ENCODE measurements at regions not wholly inside any gene's neighbourhood (a gene's known extent, or its start where the extent isn't known, plus 50 kb on each side); places are given as distances from the start of the nearest gene placed in this dataset.

GRCh38 chr16:13350000-13350399 lies 448.6 kb downstream of the SHISA9 start:
- no peaks in the 10 kb centered on the region for H4K20me1 ChIP-seq (replicated peaks; ENCODE audit: control insufficient read depth, extremely low read depth, insufficient read depth, low read length)
- H3K36me3 ChIP-seq (ENCODE audit: control insufficient read depth in 2 of 2, extremely low read depth in 1 of 2, insufficient read depth in 2 of 2, low read length in 2 of 2), result no peaks in the 10 kb centered on the region
- no peaks in the 10 kb centered on the region for H3K27me3 ChIP-seq (ENCODE audit: control insufficient read depth in 2 of 2, insufficient read depth in 2 of 2, low read length in 2 of 2)
- TF ChIP-seq, protein P1, sequence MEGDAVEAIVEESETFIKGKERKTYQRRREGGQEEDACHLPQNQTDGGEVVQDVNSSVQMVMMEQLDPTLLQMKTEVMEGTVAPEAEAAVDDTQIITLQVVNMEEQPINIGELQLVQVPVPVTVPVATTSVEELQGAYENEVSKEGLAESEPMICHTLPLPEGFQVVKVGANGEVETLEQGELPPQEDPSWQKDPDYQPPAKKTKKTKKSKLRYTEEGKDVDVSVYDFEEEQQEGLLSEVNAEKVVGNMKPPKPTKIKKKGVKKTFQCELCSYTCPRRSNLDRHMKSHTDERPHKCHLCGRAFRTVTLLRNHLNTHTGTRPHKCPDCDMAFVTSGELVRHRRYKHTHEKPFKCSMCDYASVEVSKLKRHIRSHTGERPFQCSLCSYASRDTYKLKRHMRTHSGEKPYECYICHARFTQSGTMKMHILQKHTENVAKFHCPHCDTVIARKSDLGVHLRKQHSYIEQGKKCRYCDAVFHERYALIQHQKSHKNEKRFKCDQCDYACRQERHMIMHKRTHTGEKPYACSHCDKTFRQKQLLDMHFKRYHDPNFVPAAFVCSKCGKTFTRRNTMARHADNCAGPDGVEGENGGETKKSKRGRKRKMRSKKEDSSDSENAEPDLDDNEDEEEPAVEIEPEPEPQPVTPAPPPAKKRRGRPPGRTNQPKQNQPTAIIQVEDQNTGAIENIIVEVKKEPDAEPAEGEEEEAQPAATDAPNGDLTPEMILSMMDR (IDR thresholded peaks at IDR 0.05; ENCODE audit: extremely low read depth in 1 of 2, insufficient read depth in 1 of 2, low read depth in 1 of 2, low read length in 2 of 2), result no peak
- TF ChIP-seq JUN (IDR thresholded peaks at IDR 0.05; ENCODE audit: borderline replicate concordance, insufficient read depth, insufficient read length, low read depth), result no peak
- no peak for TF ChIP-seq FOS (IDR thresholded peaks at IDR 0.05; ENCODE audit: borderline replicate concordance, insufficient read depth, low read length)
- no peak for TF ChIP-seq EZH2 (IDR thresholded peaks at IDR 0.05; ENCODE audit: borderline replicate concordance, low read depth, low read length, severe bottlenecking)
- TF ChIP-seq, protein P2, sequence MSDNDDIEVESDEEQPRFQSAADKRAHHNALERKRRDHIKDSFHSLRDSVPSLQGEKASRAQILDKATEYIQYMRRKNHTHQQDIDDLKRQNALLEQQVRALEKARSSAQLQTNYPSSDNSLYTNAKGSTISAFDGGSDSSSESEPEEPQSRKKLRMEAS (IDR thresholded peaks at IDR 0.05; ENCODE audit: insufficient read depth, insufficient read length), result no peak
- TF ChIP-seq GATA2 (IDR thresholded peaks at IDR 0.05; ENCODE audit: insufficient read depth, insufficient read length, low read depth, low read length), result no peak
- TF ChIP-seq MYC (IDR thresholded peaks at IDR 0.05; ENCODE audit: low read depth, low read length), result no peak
- TF ChIP-seq POLR2AphosphoS5 (IDR thresholded peaks at IDR 0.05; ENCODE audit: insufficient read depth, low read depth, low read length), result no peak
- TF ChIP-seq POLR2A (IDR thresholded peaks at IDR 0.05; ENCODE audit: low read depth, low read length), result no peak
- H3K4me2 ChIP-seq (ENCODE audit: insufficient read depth, low read length), result no peak overlapping the region
- DNase-seq (ENCODE audit: low read depth, low spot score) (no peak), FAIRE-seq (no peak)
- no TSS peak for BruUV-seq (replicated peaks)
- no peak overlapping the region for H3K9ac ChIP-seq (replicated peaks; ENCODE audit: extremely low read depth, insufficient read depth, low read length)
- H3K9me1 ChIP-seq (replicated peaks; ENCODE audit: control insufficient read depth, extremely low read depth, insufficient read depth, low read length), result no peaks in the 10 kb centered on the region
- no peak overlapping the region for H3K27ac ChIP-seq (ENCODE audit: insufficient read depth, low read depth, low read length)
- no peaks in the 10 kb centered on the region for H3K79me2 ChIP-seq (ENCODE audit: control insufficient read depth, insufficient read depth, low read length)
- no peaks in the 10 kb centered on the region for H3K9me3 ChIP-seq (replicated peaks; ENCODE audit: control insufficient read depth, insufficient read depth, low read length)
- H3K4me3 ChIP-seq (replicated peaks in 1 of 3; ENCODE audit: insufficient read depth in 1 of 3, low read depth in 1 of 3, low read length in 3 of 3), result no peak overlapping the region
- H2AFZ ChIP-seq (ENCODE audit: low read depth, low read length), result no peak overlapping the region
- intact Hi-C loops (cut with micrococcal nuclease) (no loop called here), dilution Hi-C loops (cut with MboI; ENCODE audit: extremely low pct_ligation_motif_present, low sequenced_read_pairs) (no loop called here)
- no peaks in the 10 kb centered on the region for H3K4me1 ChIP-seq (ENCODE audit: control insufficient read depth, extremely low read depth, insufficient read depth, low read length)
- POLR2A ChIA-PET, result no interaction called here
- CTCF ChIA-PET, result no interaction called here

All from endothelial cell of umbilical vein (primary cell).